A204.1 (cell line): ENCODE measurements at regions not wholly inside any gene's neighbourhood (a gene's known extent, or its start where the extent isn't known, plus 50 kb on each side); places are given as distances from the start of the nearest gene placed in this dataset.
A peak's percentile ranks its signal among the peaks of the same experiment; 100 is the strongest.

Source experiments
- FAIRE-seq: peaks from 2 replicates; lab custom pipeline; 2012; peaks lifted over from hg19 to GRCh38; lab: Jason Lieb, UNC

DNA sequence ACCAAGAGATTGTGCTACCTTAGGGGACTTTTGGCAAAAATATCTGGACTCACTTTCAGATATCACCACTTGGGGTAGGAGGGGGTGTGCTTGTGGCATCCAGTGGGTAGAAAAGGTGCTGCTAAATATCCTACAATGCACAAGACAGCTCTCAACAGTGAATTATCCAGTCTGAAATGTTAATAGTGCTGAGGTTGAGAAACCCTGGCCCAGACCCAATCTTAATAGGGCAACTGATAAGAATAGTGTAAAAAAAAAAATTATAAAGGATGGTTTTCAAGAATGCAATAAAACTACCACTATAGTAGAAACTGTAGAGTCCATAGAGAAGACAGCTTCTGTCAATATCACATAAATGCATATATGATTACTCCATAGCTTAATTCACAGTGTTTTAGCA, 185.5 kb downstream of the ZNF330 start:
- no peak for FAIRE-seq

DNA sequence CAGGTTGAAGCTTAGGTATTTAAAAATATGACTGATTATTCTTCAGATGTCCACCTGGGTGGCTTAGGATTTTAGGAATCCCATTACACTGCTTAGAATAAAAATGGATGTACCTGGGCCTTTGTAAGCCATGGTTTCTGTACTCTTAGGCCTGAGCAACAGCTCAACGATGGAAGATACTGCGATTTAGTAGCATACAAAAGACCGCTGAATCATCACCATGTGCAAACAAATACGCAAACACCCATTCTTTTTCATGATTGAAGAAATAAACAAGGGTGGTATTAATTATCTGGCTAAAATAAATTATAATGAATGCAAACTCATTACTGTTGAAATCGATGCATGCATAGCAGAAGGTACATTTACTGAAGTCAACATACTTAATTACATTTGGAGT, 188.9 kb downstream of the ZNF330 start:
- no peak for FAIRE-seq

DNA sequence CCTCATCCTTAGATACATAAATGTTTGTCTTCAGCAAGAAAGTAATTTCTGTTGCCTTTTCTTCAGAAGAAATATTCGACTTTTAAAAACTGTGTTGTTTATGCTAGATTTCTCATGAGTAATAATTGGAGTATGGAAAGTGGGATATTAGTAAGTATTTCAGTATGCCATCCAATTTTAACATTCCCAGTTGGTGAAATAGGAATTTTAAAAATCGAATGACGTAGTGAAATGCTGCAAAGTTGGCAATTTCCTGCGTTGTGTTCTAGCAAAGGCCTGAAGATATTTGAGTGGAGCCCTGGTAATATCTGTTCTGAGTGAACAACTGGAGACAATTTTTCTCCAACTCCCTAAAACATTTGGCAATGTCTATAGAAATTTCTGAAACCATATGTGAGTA, 190.1 kb downstream of the ZNF330 start:
- FAIRE-seq: no peak

DNA sequence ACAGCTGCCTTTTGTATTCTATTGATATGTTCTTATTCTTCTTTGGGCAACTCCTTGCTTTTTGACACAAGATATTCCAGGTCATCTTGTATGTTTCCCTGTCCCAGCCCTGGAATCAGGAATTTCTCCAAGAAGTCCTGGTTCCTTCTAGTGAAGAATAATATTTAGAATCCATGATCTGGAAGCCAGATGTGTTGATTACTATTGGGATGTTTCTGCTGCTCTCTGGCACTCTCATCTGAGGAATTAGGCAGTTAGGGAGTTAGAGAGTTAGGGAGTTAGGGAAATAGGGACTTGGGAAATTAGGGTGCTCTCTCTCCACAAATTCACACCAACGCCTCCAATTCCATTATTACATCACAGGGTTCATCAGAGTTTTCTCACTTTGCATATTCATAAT, 191.2 kb downstream of the ZNF330 start:
- no peak for FAIRE-seq

DNA sequence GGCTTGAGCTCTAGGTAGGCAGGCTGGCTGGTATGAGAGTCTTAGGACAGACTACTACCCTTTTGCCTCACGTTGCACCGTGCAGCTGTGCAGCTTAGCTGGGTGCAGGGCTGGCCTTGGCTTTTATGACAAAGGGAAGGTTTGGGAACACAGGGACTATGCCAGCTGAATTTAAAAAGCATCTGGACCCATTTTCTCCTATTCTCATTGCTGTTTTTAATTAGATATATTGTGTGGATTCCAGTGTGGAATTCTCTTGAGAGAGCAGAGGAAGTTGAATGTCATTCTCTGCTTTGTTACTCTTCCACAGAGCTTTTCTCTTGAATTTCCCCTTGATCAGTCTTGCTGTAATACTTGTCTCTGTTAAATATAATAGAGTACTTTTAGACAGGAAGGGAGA, 192.7 kb downstream of the ZNF330 start:
- no peak for FAIRE-seq

DNA sequence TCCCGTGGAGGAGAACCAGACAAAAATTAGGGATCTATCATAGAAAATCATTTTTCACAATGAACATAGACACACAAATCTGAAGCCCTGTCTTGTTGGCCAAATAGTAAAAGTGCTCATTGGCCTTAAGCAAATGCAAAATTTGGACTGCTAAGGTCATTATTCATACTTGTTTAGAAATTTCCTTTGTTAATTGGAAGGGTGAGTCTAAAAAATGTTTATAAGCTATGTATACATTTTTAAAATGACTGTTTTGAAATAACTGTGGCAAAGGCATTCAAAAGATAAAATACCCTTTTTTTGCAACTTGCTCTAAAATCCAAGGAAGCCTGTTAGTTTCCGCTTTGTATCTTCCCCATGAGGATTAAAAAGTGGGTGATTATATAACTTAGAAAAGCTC, 195.0 kb downstream of the ZNF330 start:
- FAIRE-seq: no peak

DNA sequence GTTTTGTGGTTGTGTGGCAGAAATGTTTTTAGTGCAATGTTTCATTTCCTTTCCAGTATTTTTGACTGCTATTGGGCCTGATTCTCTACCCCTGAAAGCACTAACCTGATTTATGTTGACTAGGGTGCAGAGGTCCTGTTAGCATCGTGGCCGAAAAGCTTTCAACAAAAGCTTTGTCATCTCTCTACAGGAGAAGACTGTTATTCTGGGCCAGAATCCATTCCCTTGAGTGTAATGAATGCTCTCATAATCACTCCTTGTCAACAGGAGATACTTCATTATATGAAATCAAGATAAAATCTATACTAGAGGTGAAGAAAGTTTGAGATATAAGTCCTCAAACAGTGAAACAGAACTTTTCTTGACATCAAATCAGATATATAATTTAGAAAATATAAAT, 195.5 kb downstream of the ZNF330 start:
- no peak for FAIRE-seq

DNA sequence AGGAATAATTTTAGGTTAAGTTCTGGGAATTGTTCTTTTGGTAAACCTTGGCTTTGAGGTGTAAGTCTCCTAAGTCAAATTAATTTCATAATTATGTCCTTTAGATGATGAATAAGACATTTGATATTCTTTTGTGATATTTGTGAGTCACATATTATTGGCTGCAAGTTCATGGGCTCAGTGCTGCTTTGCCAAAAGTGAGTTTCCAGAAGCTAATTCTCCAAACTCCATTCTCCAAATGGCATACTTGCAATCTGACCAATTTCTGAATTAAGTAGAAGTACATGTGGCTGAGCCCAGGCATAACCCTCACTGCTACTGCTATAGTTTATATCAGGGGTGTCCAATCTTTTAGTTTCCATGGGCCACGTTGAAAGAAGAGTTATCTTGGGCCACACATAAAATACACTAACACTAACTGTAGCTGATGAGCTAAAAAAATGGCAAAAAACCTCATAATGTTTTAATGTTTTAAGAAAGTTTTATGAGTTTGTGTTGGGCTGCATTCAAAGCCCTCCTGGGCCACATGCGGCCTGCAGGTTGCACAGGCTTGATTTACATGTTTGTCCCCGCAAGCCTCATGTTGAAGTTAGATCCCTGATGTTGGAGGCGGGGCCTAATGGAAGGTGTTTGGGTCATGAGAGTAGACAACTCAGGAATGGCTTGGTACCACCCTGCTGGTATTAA, 196.1 kb downstream of the ZNF330 start:
- FAIRE-seq: no peak

DNA sequence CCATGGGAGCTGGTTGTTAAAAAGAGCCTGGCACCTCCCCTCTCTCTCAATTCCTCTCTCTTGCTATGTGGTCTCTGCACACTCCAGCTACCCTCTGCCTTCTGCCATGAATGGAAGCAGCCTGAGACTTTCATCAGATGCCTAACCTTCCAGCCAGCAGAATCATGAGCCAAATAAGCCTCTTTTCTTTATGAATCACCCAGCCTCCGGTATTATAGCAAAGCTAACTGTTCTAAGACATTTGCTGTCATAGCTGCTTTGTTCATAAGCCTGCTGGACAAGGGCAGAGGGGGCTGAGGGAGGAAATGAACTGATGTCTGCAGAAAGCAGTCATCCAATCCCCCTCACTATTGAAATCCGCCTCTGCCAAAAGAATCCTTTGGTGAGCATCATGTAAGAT, 196.7 kb downstream of the ZNF330 start:
- FAIRE-seq: no peak

DNA sequence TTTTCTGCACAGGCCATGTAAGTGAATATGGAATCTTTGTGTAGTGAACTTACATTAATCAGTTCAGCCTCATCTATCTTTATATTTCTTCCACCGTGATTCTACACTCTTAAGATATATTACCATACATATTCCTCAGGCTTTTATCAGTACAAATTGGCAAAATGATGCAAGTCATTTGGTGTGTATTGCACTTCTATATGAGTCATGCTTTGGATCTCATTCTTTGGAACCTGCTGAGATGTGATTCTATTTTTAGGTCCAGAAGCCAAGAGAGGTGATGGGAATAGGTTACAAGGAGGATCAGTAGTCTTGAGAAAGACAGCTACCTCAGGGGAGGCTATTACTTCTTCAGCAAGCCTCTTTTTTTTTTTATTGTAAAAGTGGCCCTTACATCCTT, 204.4 kb downstream of the ZNF330 start:
- no peak for FAIRE-seq

DNA sequence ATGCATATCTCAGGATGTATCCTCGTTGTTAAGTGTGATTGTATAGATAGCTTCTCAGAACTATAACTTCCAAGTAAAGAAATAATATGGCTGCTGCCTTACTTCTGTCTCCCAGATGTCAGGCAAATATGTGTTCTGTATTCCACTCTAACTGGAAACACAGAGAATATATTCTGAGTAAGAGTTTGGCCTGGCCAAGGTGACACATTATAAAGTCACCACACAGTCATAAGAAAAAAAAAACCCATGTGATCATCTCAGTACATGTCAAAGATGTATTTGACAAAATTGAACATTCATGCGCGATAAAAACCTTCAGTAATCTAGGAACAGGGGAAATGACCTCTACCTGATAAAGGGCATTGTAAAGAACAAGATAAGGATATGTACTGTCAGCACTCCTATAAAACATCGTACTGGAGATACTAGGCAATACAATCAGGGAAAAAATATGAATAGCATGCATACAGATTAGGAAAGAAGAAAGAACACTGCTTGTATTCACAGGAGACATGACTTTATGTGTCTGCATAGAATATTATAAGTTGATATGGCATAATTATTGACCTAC, 207.1 kb downstream of the ZNF330 start:
- FAIRE-seq: no peak

DNA sequence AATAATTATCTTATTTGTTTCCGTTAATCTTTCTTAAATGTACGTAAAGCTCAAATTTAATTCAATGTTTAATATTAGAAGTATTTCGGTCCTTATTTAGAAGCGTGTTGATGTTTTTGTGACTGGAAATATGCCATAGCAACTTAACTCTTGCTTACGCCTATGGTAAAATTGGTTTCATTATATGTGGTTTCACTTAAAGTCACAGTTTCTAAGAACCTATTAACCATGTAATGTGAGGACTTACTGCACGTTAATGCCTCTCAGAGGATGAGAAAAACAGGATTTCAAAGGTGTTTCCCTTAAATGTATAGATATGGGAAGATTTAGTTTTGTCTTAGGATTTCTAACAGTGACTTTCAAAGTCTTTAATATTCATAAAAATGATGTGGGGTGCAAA, 206.4 kb upstream of the IL15 start:
- FAIRE-seq: no peak

DNA sequence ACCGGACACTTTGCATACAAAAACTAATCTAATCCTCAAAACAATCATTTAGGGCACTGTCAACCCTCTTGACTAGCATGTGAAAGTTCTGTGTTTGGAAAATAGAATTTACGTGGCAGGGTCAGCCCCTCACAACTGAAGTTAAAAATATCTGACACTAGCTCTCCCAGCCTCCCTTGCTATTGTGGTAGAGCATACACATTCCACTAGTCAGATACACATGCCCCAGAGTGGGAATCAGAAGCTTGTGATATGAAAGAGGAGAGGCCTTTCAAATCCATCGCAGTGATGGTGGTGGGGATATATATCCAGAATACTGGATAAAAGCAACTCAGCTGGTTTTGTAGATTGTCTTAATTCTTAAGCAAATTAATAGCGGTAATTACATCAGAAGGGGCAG, 205.7 kb upstream of the IL15 start:
- FAIRE-seq: no peak

DNA sequence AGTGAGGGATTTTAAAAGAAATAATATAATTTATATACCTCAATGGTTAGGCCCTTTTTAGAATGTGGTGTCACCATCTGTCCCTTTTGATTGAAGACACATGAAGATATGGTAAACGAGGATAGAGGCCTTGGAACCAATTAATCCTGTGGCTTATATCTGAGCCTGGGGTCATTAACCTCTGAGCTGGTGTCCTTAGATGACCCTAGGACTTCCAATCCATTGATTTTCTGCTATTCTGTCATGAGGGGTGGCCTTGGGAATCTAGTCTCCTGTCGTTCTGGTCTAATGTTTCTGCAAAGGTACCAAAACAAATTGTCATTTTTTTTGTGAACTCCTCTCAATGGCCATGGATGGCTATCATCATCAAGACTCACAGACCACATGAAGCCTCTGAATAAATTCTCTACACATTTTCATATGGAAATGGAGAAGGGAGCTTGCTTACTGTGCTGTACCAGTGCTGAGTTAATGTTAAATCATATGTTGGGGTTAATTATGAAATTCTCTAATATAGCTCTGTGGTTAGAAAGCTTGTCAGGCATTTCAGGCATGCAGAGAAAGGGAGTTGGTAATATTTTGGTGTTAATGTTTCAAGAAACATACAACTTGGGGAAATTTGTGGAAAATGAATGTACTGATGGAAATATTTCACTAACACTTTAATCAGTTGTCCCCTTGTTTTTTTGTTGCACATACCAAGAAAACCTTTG, 204.2 kb upstream of the IL15 start:
- no peak for FAIRE-seq

DNA sequence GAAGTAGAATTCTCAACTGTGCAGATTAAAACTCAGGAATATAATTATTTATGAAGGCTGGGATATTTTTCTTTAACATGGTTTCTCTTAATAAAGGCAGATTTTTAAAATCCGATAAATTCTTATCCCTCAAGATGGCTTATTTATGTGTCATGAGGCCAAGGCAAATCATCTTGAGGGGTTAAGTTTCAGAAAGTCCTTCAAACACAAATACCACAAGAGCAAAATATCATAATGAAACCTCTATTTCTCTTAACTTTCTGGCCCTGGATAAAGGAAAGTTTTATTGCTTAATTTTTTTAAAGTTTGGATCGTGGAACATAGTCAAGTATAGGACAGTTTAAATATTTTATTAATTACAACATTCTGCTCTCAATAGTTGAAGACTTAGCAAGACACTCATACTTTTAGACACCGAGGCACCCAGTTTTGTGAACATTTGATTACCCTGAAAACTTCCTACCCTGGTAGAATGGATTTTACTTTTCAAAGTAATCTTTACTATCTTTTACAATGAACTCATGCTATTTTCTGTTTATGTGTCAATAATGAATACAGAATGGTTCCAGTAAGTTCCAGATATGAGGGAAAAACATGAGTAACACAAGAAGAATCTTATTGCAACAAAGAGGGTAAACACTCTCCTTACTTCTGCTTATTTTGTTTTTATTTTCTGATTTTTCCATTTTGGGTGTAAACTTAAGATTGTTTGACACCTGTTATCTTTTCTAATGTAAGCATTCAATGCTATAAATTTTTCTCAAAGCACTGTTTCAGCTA, 200.7 kb upstream of the IL15 start:
- FAIRE-seq: no peak

DNA sequence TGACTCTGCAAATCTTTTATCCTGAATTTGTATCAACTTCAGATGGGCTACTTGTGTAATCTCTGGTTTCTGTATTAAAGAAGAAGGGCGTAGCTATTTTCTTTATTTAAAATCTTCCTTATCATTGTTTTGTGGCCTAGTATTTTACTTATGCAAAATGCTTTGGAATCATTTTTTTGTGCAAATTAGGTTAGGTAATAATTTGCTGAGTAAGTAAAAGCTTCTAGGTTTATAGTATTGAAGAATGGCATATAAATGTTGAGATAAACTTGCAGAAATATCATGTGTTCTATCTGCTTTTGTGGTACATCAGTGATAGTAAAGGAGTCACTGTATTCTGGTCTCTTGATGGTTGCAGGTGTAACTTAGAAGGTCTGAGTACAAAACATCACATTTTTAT, 197.2 kb upstream of the IL15 start:
- FAIRE-seq: no peak

DNA sequence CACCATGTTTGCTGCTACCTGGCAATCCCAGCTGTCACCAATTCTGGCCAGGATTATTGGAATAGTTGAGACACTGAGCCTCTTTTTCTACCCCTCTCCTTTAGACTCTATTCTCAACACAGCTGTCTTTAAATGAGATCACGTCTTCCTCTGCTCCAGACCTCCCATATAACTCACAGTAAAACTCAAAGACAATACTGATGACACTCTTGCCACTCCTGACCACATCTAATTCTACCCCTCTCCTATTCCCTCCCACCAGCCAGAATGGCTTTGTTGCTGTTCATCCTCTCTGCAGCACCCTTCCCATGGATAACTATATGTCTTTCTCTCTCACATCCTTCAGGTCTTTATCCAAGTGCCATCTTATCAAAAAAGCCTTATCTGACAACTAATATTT, 188.6 kb upstream of the IL15 start:
- no peak for FAIRE-seq

DNA sequence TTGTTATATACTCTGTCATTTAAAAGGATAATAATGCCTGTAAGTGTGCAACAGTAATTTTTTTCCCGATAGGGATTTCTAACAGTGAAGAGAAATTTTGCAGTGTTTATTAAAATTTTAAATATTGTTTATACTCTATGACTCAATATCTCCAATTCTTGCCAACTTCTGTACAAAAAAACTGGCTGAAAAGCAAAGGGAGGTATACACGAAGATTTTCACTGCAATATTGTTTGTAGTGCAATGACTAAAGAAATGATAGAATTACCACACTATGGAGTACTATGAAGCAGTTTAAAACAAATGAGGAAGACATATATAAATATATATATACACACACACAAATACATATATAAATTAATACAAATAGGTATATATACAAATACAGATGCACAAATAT, 187.9 kb upstream of the IL15 start:
- peak; percentile 51 for FAIRE-seq

DNA sequence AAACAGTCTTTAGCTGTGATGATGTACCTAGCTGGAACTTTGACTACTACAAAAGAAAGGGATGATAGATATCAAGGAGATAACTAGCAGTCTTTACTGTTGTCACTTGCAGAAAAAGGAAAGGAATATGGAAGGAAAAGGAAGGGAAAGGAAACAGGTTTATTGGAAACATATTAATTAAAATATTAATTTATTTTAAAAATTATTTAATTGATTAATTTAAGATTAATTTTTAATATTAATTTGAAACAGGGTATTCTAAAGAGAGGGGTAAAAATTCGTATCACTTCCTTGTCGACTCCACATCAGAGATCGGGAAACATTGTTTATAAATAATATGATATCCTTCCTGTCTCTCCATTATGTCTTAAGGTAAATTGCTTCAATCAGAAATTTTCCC, 186.5 kb upstream of the IL15 start:
- FAIRE-seq: no peak

DNA sequence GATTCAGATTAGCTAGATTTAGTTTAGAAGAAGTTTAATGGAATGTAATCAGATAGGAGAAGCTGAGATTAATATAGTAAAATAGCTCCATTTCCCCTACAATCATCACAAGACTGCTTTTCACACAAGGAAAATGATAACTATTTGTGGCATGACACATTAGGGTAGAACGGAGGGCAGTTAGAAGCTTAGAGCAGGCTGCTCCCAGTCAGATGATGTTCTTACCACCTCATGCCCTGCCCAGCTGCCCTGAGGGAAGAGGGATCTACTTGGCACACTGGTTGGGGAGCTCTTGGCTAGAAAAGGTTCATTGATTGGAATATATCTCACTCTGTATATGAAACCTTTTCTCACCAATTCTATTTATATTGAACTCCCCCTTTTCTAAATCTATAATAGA, 180.7 kb upstream of the IL15 start:
- no peak for FAIRE-seq

DNA sequence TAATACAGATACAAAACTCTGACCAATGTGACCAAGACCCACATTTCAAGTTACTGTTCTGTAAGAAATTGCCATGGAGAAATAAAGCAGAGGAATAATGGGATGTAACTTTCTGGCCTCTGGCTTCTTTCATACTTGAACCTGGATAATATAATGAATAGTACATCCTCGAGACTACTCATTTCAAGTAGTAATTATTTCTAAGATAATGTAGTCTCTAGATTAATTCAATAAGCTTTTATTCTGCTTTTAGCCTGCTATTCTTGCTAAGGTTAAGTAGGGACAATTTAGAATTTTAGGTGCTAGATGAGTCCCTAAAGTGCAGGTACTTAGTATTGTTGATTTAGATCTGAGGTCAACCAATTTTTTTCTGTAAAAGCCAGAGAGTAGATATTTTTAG, 178.7 kb upstream of the IL15 start:
- no peak for FAIRE-seq

DNA sequence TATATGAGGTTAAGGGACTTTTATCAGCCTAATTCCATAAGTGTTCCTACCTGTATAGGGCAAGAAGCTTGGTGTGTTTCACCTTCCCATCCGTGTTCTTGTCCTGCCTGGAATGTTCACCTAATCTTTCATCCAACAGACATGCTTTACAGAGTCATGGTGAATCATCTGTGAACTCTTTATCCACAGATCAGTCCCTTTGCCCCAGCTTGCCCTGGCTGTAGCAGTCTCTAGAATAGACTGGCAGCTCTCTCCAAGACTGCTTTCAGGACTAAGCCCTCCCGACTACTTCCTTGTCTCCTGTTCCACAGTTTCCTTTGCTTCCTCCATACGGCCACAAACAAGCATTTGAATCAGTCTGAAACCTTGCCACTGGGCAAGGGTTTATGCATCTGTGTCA, 177.9 kb upstream of the IL15 start:
- no peak for FAIRE-seq

DNA sequence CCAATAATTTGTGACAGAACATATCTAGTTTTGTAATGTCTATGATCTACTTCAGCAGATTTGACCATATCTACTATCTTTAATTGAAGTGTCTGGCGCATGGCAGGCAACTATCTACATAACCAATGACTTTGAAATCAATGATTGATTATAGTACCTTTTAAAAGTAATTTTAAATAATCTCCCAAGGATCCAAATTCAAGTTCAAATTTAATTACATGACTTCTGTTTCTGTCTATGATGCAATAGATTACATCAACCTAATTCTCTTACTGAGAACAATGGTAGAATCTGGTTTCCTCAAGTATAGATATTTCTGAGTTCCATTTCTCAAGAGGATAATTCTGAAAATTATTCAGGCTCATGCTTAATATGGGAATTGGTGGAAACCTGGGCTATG, 177.4 kb upstream of the IL15 start:
- FAIRE-seq: no peak
